ENCODE measurements at regions not wholly inside any gene's neighbourhood (a gene's known extent, or its start where the extent isn't known, plus 50 kb on each side); places are given as distances from the start of the nearest gene placed in this dataset.

DNA sequence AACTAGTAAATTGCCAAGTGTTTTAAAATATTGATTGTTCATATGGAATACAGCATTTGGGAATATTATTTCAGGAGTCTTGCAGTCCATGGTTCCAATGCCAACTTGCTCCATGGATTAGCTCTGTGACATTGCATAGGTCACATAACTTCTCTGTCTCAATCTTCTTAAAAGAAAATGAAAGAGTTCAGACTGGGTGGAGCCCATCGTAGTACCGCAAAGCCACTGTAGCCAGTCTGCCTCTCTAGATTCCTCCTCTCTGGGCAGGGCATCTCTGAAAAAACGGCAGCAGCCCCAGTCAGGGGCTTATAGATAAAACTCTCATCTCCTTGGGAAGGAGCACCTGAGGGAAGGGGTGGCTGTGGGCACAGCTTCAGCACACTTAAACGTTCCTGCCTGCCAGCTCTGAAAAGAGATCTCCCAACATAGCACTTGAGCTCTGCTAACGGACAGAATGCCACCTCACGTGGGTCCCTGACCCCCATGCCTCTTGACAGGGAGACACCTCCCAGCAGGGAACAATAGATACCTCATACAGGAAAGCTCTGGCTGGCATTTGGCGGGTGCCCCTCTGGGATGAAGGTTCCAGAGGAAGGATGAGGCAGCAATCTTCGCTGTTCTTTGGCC lies 168.8 kb upstream of the CNTN4 start:
- TF ChIP-seq, protein P1, sequence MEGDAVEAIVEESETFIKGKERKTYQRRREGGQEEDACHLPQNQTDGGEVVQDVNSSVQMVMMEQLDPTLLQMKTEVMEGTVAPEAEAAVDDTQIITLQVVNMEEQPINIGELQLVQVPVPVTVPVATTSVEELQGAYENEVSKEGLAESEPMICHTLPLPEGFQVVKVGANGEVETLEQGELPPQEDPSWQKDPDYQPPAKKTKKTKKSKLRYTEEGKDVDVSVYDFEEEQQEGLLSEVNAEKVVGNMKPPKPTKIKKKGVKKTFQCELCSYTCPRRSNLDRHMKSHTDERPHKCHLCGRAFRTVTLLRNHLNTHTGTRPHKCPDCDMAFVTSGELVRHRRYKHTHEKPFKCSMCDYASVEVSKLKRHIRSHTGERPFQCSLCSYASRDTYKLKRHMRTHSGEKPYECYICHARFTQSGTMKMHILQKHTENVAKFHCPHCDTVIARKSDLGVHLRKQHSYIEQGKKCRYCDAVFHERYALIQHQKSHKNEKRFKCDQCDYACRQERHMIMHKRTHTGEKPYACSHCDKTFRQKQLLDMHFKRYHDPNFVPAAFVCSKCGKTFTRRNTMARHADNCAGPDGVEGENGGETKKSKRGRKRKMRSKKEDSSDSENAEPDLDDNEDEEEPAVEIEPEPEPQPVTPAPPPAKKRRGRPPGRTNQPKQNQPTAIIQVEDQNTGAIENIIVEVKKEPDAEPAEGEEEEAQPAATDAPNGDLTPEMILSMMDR (IDR thresholded peaks at IDR 0.05; ENCODE audit: low read depth, low read length, poor library complexity, severe bottlenecking): no peak
- no peak for TF ChIP-seq EZH2phosphoT487 (IDR thresholded peaks at IDR 0.05; ENCODE audit: borderline replicate concordance, low read length)
